NT2/D1 (cell line): ENCODE measurements at regions not wholly inside any gene's neighbourhood (a gene's known extent, or its start where the extent isn't known, plus 50 kb on each side); places are given as distances from the start of the nearest gene placed in this dataset.

Experiments used
- DNase-seq: peaks from one replicate; pipeline ENCODE4 v3.0.0-alpha.2; 2011; ENCODE audit warnings: low read depth, low spot score
- H3K27me3 ChIP-seq: 2 replicates; pipeline ENCODE4 v1.6.0; 2011; ENCODE audit warnings: mild to moderate bottlenecking; ENCODE audit not compliant: insufficient read length, insufficient read depth
- H3K36me3 ChIP-seq: 2 replicates; pipeline ENCODE4 v1.6.1; 2011; ENCODE audit warnings: mild to moderate bottlenecking, low read length, mixed read lengths; ENCODE audit not compliant: insufficient read depth, insufficient read length
- H3K4me1 ChIP-seq: 2 replicates; pipeline ENCODE4 v1.5.1; 2011; ENCODE audit not compliant: insufficient read depth, insufficient read length
- H3K4me3 ChIP-seq: 2 replicates; pipeline ENCODE4 v1.5.1; 2011; ENCODE audit warnings: low read depth; ENCODE audit not compliant: insufficient read length
- H3K9ac ChIP-seq: 2 replicates; pipeline ENCODE4 v1.6.0; 2011; ENCODE audit warnings: low read depth; ENCODE audit not compliant: insufficient read length
- H3K9me3 ChIP-seq: 2 replicates; pipeline ENCODE4 v1.5.1; 2011; ENCODE audit warnings: mild to moderate bottlenecking, low read length; ENCODE audit not compliant: insufficient read depth
- SUZ12 ChIP-seq: IDR thresholded peaks from 2 replicates; pipeline ENCODE4 v1.6.1; 2011; ENCODE audit not compliant: insufficient read length, insufficient read depth; ENCODE audit errors: extremely low read depth
- YY1 ChIP-seq: IDR thresholded peaks from 2 replicates; pipeline ENCODE4 v1.6.1; 2011; ENCODE audit not compliant: insufficient read length, insufficient read depth
- ZNF274 ChIP-seq: IDR thresholded peaks from 2 replicates; pipeline ENCODE4 v1.6.1; 2011; ENCODE audit warnings: mild to moderate bottlenecking, low read depth, low read length

DNA sequence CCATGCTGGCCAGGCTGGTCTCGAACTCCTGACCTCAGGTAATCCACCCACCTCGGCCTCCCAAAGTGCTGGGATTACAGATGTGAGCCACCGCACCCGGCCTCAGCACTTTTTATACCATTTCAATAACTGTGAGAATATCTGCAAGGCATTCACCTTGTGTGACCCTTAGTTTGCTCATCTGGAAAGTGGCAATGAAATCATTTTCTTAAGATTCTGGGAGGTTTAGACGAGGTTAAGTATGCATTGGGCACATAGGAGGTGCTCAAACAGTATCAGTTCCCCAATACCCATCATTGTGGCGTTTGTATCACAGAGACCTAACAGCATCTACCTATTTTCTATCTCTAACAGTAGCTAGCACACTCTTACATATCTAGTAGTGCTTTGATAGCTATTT is 481.9 kb upstream of the ERCC4 start:
- H3K9ac ChIP-seq, result no peak overlapping the region
- DNase-seq, result no peak
- no peaks in the 10 kb centered on the region for H3K27me3 ChIP-seq
- 0 out of 2 replicates have a peak, but pooled peaks cover 13% of the 10 kb centered on the region for H3K9me3 ChIP-seq
- no peak for TF ChIP-seq YY1
- TF ChIP-seq SUZ12, result no peak
- no peak for TF ChIP-seq ZNF274
- no peak overlapping the region for H3K4me3 ChIP-seq
- peaks cover 4% of the 10 kb centered on the region for H3K4me1 ChIP-seq
- H3K36me3 ChIP-seq, result no peaks in the 10 kb centered on the region

GRCh38 chr16:13439766-13440165 is 480.2 kb upstream of the ERCC4 start:
- H3K36me3 ChIP-seq, result no peaks in the 10 kb centered on the region
- no peak for DNase-seq
- H3K4me3 ChIP-seq, result no peak overlapping the region
- H3K27me3 ChIP-seq, result no peaks in the 10 kb centered on the region
- peaks cover 4% of the 10 kb centered on the region for H3K4me1 ChIP-seq
- TF ChIP-seq SUZ12 (no peak), YY1 (no peak), ZNF274 (no peak)
- 0 out of 2 replicates have a peak, but pooled peaks cover 13% of the 10 kb centered on the region for H3K9me3 ChIP-seq
- no peak overlapping the region for H3K9ac ChIP-seq

- TF ChIP-seq ZNF274, result no peak
- no peak for TF ChIP-seq SUZ12
- no peak for TF ChIP-seq YY1
- Histone ChIP-seq H3K4me1 (peaks cover 4% of the 10 kb centered on the region), H3K9me3 (0 out of 2 replicates have a peak, but pooled peaks cover 11% of the 10 kb centered on the region), H3K27me3 (no peaks in the 10 kb centered on the region), H3K4me3 (no peak overlapping the region), H3K9ac (no peak overlapping the region), H3K36me3 (no peaks in the 10 kb centered on the region)
- peak; percentile 30 for DNase-seq
Measured at GRCh38 chr16:13441675-13442074, 478.3 kb upstream of the ERCC4 start.

GRCh38 chr16:13448346-13448745 is 471.6 kb upstream of the ERCC4 start:
- no peak for DNase-seq
- no peaks in the 10 kb centered on the region for H3K27me3 ChIP-seq
- no peaks in the 10 kb centered on the region for H3K9me3 ChIP-seq
- H3K36me3 ChIP-seq, result no peaks in the 10 kb centered on the region
- no peak overlapping the region for H3K9ac ChIP-seq
- no peaks in the 10 kb centered on the region for H3K4me1 ChIP-seq
- no peak for TF ChIP-seq SUZ12
- TF ChIP-seq ZNF274, result no peak
- TF ChIP-seq YY1, result no peak
- no peak overlapping the region for H3K4me3 ChIP-seq

GRCh38 chr16:13453325-13453724 is 466.6 kb upstream of the ERCC4 start:
- Histone ChIP-seq H3K27me3 (no peaks in the 10 kb centered on the region), H3K9me3 (no peaks in the 10 kb centered on the region), H3K9ac (no peak overlapping the region), H3K4me3 (no peak overlapping the region), H3K36me3 (no peaks in the 10 kb centered on the region), H3K4me1 (no peaks in the 10 kb centered on the region)
- DNase-seq, result no peak
- no peak for TF ChIP-seq YY1
- TF ChIP-seq SUZ12, result no peak
- no peak for TF ChIP-seq ZNF274

DNA sequence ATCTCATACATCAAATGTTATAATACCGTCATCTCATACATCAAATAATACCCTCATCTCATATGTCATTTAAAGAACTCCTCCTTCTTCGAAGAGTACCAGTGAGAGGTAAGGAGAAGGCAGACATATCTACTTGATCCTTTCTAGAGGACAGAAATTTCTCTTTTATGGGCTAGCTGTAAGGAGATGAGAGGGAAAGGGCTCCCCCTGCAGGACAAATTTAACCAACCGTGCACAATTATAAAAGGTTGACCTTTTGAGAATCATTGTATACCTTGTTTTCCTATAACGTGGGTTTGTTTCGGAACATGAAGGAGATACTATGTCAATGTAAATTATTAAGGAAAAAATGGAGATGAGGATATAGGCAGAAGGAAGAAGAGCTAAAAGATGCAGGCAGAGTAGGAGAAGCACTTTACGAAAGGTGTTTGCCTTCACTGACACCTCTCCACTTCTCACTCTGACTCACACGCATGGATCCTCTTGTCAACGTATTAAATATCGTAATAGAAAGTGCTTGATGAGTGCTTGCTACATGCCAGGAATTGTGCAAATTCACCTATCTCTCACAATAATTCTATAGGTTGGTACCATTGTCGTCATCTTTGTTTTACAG is 465.9 kb upstream of the ERCC4 start:
- DNase-seq, result peak; percentile 43
- TF ChIP-seq YY1 (no peak), SUZ12 (no peak), ZNF274 (no peak)
- Histone ChIP-seq H3K9me3 (no peaks in the 10 kb centered on the region), H3K9ac (no peak overlapping the region), H3K4me1 (no peaks in the 10 kb centered on the region), H3K4me3 (no peak overlapping the region), H3K36me3 (no peaks in the 10 kb centered on the region), H3K27me3 (no peaks in the 10 kb centered on the region)

DNA sequence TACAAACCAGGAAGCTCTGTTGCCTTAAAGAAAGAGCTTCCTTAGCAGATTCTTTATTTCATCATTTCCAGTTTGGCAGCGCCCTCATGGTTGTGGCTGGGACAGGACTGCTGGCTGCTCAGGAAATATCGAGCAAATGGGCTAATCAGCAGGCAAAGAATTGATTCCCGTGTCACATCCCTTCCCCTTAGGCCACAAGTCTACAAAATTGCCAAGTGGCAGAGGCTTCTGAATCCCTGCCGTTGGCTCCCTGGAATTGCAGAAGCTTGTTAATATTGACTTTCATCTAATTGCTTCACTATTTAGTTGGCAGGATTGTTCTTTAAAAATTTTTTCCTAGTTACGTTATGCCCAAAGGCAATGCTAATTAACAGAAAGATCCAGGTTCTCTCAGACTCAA is 456.3 kb upstream of the ERCC4 start:
- no peak overlapping the region for H3K4me3 ChIP-seq
- no peak overlapping the region for H3K9ac ChIP-seq
- H3K4me1 ChIP-seq, result no peaks in the 10 kb centered on the region
- no peaks in the 10 kb centered on the region for H3K27me3 ChIP-seq
- no peaks in the 10 kb centered on the region for H3K36me3 ChIP-seq
- no peak for TF ChIP-seq ZNF274
- DNase-seq, result no peak
- H3K9me3 ChIP-seq, result no peaks in the 10 kb centered on the region

- Histone ChIP-seq H3K9me3 (peaks cover 8% of the 10 kb centered on the region; the same call in 1 of the 2 replicates), H3K9ac (no peak overlapping the region), H3K27me3 (no peaks in the 10 kb centered on the region), H3K4me3 (no peak overlapping the region), H3K36me3 (no peaks in the 10 kb centered on the region), H3K4me1 (no peaks in the 10 kb centered on the region)
- TF ChIP-seq YY1 (no peak), SUZ12 (no peak), ZNF274 (no peak)
- no peak for DNase-seq
Measured at GRCh38 chr16:13471036-13471435, 448.9 kb upstream of the ERCC4 start.
